ENCODE measurements at regions not wholly inside any gene's neighbourhood (a gene's known extent, or its start where the extent isn't known, plus 50 kb on each side); places are given as distances from the start of the nearest gene placed in this dataset.

- no peak for TF ChIP-seq POLR2A (IDR thresholded peaks at IDR 0.05)
- no peak for TF ChIP-seq CTCF (IDR thresholded peaks at IDR 0.05)
Measured at GRCh38 chr2:215870986-215871385, 142.4 kb downstream of the MREG start.
